ENCODE measurements at regions not wholly inside any gene's neighbourhood (a gene's known extent, or its start where the extent isn't known, plus 50 kb on each side); places are given as distances from the start of the nearest gene placed in this dataset.

- TF ChIP-seq, protein P1, sequence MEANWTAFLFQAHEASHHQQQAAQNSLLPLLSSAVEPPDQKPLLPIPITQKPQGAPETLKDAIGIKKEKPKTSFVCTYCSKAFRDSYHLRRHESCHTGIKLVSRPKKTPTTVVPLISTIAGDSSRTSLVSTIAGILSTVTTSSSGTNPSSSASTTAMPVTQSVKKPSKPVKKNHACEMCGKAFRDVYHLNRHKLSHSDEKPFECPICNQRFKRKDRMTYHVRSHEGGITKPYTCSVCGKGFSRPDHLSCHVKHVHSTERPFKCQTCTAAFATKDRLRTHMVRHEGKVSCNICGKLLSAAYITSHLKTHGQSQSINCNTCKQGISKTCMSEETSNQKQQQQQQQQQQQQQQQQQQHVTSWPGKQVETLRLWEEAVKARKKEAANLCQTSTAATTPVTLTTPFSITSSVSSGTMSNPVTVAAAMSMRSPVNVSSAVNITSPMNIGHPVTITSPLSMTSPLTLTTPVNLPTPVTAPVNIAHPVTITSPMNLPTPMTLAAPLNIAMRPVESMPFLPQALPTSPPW (CRISPR knock-in tag; IDR thresholded peaks at IDR 0.05): 0 out of 2 replicates have a peak, but pooled peaks have one; percentile 25
- 0 out of 2 replicates have a peak, but pooled peaks have one; percentile 73 for TF ChIP-seq CBX1 (IDR thresholded peaks at IDR 0.05; ENCODE audit: low read depth)
- TF ChIP-seq CBFB (CRISPR knock-in tag; IDR thresholded peaks at IDR 0.05): no peak
- TF ChIP-seq ZNF316 (IDR thresholded peaks at IDR 0.05): peak; percentile 85
- TF ChIP-seq ZNF444 (CRISPR knock-in tag; IDR thresholded peaks at IDR 0.05): no peak
- no peak for TF ChIP-seq GATAD2B (IDR thresholded peaks at IDR 0.05; ENCODE audit: borderline replicate concordance)
- TF ChIP-seq FOSL1 (tag; conservative IDR thresholded peaks at IDR 0.05): peak; percentile 87
- TF ChIP-seq ZNF24 (IDR thresholded peaks at IDR 0.05): peak; percentile 99
- TF ChIP-seq, protein P2, sequence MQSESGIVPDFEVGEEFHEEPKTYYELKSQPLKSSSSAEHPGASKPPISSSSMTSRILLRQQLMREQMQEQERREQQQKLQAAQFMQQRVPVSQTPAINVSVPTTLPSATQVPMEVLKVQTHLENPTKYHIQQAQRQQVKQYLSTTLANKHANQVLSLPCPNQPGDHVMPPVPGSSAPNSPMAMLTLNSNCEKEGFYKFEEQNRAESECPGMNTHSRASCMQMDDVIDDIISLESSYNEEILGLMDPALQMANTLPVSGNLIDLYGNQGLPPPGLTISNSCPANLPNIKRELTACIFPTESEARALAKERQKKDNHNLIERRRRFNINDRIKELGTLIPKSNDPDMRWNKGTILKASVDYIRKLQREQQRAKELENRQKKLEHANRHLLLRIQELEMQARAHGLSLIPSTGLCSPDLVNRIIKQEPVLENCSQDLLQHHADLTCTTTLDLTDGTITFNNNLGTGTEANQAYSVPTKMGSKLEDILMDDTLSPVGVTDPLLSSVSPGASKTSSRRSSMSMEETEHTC (IDR thresholded peaks at IDR 0.05): 0 out of 2 replicates have a peak, but pooled peaks have one; percentile 9
- TF ChIP-seq HLTF (IDR thresholded peaks at IDR 0.05): peak; percentile 77
- peak; percentile 23 for TF ChIP-seq NFIC (IDR thresholded peaks at IDR 0.05)
- TF ChIP-seq CXXC5 (CRISPR knock-in tag; IDR thresholded peaks at IDR 0.05): peak; percentile 53
These were observed 55.9 kb upstream of the STXBP1 start (continued) for GRCh38 chr9:127555840-127556820.
